Chondrocyte (in vitro differentiated cells): ENCODE measurements at regions not wholly inside any gene's neighbourhood (a gene's known extent, or its start where the extent isn't known, plus 50 kb on each side); places are given as distances from the start of the nearest gene placed in this dataset.
"Not testable (repeated sequence)": the region's sequence is repeated elsewhere in the genome, so short reads cannot be mapped to it uniquely, and the experiment has no call there.

ENCODE experiments used
- DNase-seq: peaks from one replicate; pipeline ENCODE4 v3.0.0; 2021; ENCODE audit warnings: mixed read lengths, low spot score
- H3K27ac Mint-ChIP-seq: one replicate; pipeline ENCODE4 v1.8.0; 2021; ENCODE audit warnings: mild to moderate bottlenecking, moderate library complexity, mixed read lengths; ENCODE audit not compliant: unreplicated experiment
- H3K27me3 Mint-ChIP-seq: 2 replicates; pipeline ENCODE4 v1.8.0; 2021; ENCODE audit warnings: low read depth, mixed read lengths
- H3K36me3 Mint-ChIP-seq: 2 replicates; pipeline ENCODE4 v1.8.0; 2021; ENCODE audit warnings: low read depth, mixed read lengths
- H3K4me1 Mint-ChIP-seq: 2 replicates; pipeline ENCODE4 v1.8.0; 2021; ENCODE audit warnings: low read depth, mild to moderate bottlenecking, mixed read lengths
- H3K4me3 Mint-ChIP-seq: one replicate; pipeline ENCODE4 v1.8.0; 2021; ENCODE audit warnings: mild to moderate bottlenecking, moderate library complexity, mixed read lengths; ENCODE audit not compliant: unreplicated experiment
- H3K9me3 Mint-ChIP-seq: 2 replicates; pipeline ENCODE4 v1.8.0; 2021; ENCODE audit warnings: low read depth, mixed read lengths
- CTCF ChIP-seq: fragments of 200-600 bp; sonication (generic); IDR thresholded peaks from 2 replicates; pipeline ENCODE4 v1.5.0; 2021; ENCODE audit warnings: antibody characterized with exemption, mild to moderate bottlenecking, moderate library complexity

- H3K36me3 Mint-ChIP-seq, H3K27me3 Mint-ChIP-seq, DNase-seq, H3K4me1 Mint-ChIP-seq, H3K27ac Mint-ChIP-seq, H3K4me3 Mint-ChIP-seq, H3K9me3 Mint-ChIP-seq: not testable (repeated sequence)
Measured at GRCh38 chr3:10109-10996, 186.2 kb upstream of the CHL1 start.

GRCh38 chr3:11734-12133 lies 184.8 kb upstream of the CHL1 start:
- Mint-ChIP-seq H3K4me1 (peaks cover 4% of the 10 kb centered on the region), H3K4me3 (peak overlapping the region; percentile 70), H3K27me3 (peaks cover 2% of the 10 kb centered on the region), H3K9me3 (peaks cover 5% of the 10 kb centered on the region), H3K27ac (peak overlapping the region; percentile 91), H3K36me3 (no peaks in the 10 kb centered on the region)
- DNase-seq, result no peak
- no peak for TF ChIP-seq CTCF

GRCh38 chr3:14652-15051 lies 181.9 kb upstream of the CHL1 start:
- no peaks in the 10 kb centered on the region for H3K36me3 Mint-ChIP-seq
- peaks cover 2% of the 10 kb centered on the region for H3K27me3 Mint-ChIP-seq
- H3K4me3 Mint-ChIP-seq, result no peak overlapping the region
- H3K27ac Mint-ChIP-seq, result no peak overlapping the region
- peaks cover 4% of the 10 kb centered on the region for H3K4me1 Mint-ChIP-seq
- DNase-seq, result no peak
- H3K9me3 Mint-ChIP-seq, result peaks cover 5% of the 10 kb centered on the region
- TF ChIP-seq CTCF, result no peak

GRCh38 chr3:16366-16765 lies 180.2 kb upstream of the CHL1 start:
- TF ChIP-seq CTCF, result no peak
- no peak for DNase-seq
- no peak overlapping the region for H3K4me3 Mint-ChIP-seq
- H3K27ac Mint-ChIP-seq, result no peak overlapping the region
- no peaks in the 10 kb centered on the region for H3K36me3 Mint-ChIP-seq
- H3K27me3 Mint-ChIP-seq, result peaks cover 2% of the 10 kb centered on the region
- H3K4me1 Mint-ChIP-seq, result peaks cover 4% of the 10 kb centered on the region
- H3K9me3 Mint-ChIP-seq, result peaks cover 5% of the 10 kb centered on the region

GRCh38 chr3:20421-20820 lies 176.1 kb upstream of the CHL1 start:
- no peak for TF ChIP-seq CTCF
- no peak for DNase-seq
- Mint-ChIP-seq H3K9me3 (no peaks in the 10 kb centered on the region), H3K27ac (no peak overlapping the region), H3K4me1 (no peaks in the 10 kb centered on the region), H3K27me3 (peaks cover 2% of the 10 kb centered on the region), H3K36me3 (no peaks in the 10 kb centered on the region), H3K4me3 (no peak overlapping the region)

- TF ChIP-seq CTCF, result no peak
- DNase-seq, result no peak
- H3K4me1 Mint-ChIP-seq, result no peaks in the 10 kb centered on the region
- H3K27me3 Mint-ChIP-seq, result peaks cover 2% of the 10 kb centered on the region
- no peaks in the 10 kb centered on the region for H3K9me3 Mint-ChIP-seq
- H3K27ac Mint-ChIP-seq, result no peak overlapping the region
- H3K4me3 Mint-ChIP-seq, result no peak overlapping the region
- H3K36me3 Mint-ChIP-seq, result no peaks in the 10 kb centered on the region
Measured at GRCh38 chr3:24006-24405, 172.6 kb upstream of the CHL1 start.
